ENCODE measurements at regions not wholly inside any gene's neighbourhood (a gene's known extent, or its start where the extent isn't known, plus 50 kb on each side); places are given as distances from the start of the nearest gene placed in this dataset.

- peak; percentile 27 for DNase-seq (ENCODE audit: low spot score)
These were observed 543.0 kb downstream of the SPRY1 start for GRCh38 chr4:123939621-123940020.

- DNase-seq (ENCODE audit: low spot score): no peak
These were observed 544.0 kb downstream of the SPRY1 start for GRCh38 chr4:123940604-123941003.

- no peak for DNase-seq (ENCODE audit: low spot score)
These were observed 544.7 kb downstream of the SPRY1 start for GRCh38 chr4:123941306-123941705.

DNA sequence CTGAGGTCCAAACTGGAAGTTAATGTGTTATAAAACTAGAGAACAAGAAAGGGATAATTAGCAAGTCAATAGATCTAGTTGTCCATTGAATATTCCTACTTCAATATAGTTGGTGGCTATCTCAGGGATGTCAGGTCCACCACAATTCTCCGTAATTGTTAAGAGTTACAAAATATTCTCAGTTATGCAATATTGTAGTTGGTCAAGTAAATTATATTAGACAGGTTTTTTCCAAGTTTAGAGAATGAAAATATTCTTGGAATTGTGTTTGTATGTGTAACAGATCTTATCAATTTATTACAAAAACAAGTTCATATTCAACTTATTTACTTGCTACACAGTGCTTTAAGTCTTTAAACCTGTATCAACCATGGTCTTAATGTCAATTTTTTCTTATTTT, 547.4 kb downstream of the SPRY1 start:
- DNase-seq (ENCODE audit: low spot score): no peak

DNA sequence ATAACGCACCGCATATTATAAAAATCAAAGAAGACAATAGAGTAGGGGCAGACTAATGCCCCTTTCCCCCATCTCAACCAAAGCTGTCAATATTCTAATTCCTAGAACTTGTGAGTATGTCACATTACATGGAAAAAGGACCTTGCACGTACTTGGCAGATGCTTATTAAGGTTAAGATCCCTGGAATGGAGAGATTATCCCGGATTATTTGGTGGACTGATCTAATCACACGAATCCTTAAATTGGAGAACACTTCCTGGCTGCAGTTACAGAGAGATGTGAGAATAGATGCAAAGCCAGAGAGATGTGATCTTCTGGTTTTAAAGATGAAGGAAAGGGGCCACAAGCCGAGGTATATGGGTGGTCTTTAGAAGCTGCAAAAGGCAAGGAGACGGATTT, 548.7 kb downstream of the SPRY1 start:
- DNase-seq (ENCODE audit: low spot score): no peak

GRCh38 chr4:123950530-123950929, 553.9 kb downstream of the SPRY1 start:
- DNase-seq (ENCODE audit: low spot score): no peak

GRCh38 chr4:123952530-123953274, 556.1 kb downstream of the SPRY1 start:
- no peak for DNase-seq (ENCODE audit: low spot score)

- no peak for DNase-seq (ENCODE audit: low spot score)
These were observed 557.0 kb downstream of the SPRY1 start for GRCh38 chr4:123953566-123953965.

- no peak for DNase-seq (ENCODE audit: low spot score)
These were observed 557.6 kb downstream of the SPRY1 start for GRCh38 chr4:123954220-123954619.

GRCh38 chr4:123955167-123955800, 558.7 kb downstream of the SPRY1 start:
- DNase-seq (ENCODE audit: low spot score): no peak

GRCh38 chr4:123956204-123956603, 559.6 kb downstream of the SPRY1 start:
- no peak for DNase-seq (ENCODE audit: low spot score)

DNA sequence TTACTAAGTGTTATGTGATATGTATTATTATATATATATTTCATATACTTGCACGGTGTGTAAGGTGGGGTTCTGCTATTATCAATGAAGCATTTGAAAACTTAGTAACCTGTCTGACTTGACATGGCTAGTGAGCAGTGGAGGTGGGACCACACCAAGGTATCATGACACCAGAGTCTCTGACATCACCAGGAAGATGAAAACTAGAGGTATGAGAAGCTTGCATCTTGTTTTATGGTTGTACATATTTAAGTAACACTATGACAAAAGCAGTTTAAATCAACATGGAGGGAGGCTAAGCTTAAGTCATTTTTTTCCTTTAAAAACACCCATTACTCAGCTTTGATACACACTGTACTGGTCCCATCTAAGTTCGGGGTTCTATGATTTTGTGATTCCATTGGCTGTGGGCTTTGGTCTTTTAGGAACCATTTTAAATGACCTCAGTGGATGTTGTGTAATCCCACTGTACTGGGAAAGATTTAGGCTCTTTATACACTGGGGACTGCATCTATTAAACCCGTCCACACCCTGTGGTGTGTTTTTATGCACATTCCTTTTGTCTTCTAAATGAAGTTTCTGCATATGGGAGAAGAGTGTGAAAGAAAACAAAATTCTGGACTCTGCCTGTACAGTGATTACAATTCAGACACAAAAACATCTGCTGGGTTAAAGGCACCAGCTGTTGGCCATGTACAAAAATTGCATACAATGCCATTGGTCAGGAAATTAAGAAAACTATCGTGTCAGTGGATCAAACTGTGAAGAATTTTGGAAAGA, 570.6 kb downstream of the SPRY1 start:
- no peak for DNase-seq (ENCODE audit: low spot score)

DNA sequence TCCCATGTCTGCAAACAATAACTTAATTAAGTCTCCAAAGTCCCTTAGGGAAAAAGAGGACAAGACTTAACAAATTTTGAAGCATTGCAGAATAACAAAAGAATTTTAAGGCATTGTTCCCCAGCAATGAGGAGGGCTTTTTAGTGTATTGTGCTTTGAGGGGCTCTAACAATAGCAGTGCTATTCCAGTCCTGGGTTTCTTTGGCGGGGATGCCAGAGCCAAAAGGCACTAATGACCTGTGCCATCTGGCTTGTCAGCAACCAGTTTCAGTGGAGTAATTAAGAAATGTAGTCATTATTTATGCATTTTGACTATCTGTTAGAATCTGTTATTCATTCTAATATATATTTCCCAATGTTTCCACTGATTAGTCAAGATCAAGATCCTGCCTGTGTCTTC, 575.4 kb downstream of the SPRY1 start:
- DNase-seq (ENCODE audit: low spot score): no peak

GRCh38 chr4:123974386-123975149, 578.0 kb downstream of the SPRY1 start:
- no peak for DNase-seq (ENCODE audit: low spot score)

- DNase-seq (ENCODE audit: low spot score): no peak
These were observed 579.7 kb downstream of the SPRY1 start for GRCh38 chr4:123976285-123976684.

- no peak for DNase-seq (ENCODE audit: low spot score)
These were observed 580.2 kb downstream of the SPRY1 start for GRCh38 chr4:123976819-123977218.

- DNase-seq (ENCODE audit: low spot score): no peak
These were observed 581.1 kb downstream of the SPRY1 start for GRCh38 chr4:123977641-123978081.

GRCh38 chr4:123978637-123979036, 582.0 kb downstream of the SPRY1 start:
- DNase-seq (ENCODE audit: low spot score): no peak

DNA sequence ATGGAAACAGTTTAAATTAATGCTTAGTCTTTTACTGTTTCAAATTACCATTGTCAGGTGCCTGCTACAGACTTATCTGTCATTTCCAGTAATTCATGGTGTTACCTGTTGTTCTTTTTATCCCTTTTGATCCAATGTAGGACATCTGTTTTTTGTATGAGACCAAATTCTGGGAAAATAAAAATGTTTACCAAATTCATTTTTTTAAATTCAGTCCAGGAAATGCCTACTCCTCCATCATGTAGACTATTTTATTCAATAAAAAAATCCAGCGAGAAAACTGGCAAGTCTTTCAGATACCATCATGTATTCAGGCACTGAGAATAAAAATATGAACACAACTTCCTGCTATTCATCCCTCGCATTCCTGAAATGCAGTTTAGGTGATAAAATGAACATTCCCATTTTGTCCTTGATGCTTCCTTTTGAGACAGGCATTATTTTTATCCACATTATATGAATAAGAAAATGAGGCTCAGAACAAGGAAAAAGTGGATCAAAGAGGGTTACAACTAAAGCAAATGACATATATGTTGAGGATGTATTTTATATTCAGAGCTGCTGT, 584.2 kb downstream of the SPRY1 start:
- DNase-seq (ENCODE audit: low spot score): no peak

DNA sequence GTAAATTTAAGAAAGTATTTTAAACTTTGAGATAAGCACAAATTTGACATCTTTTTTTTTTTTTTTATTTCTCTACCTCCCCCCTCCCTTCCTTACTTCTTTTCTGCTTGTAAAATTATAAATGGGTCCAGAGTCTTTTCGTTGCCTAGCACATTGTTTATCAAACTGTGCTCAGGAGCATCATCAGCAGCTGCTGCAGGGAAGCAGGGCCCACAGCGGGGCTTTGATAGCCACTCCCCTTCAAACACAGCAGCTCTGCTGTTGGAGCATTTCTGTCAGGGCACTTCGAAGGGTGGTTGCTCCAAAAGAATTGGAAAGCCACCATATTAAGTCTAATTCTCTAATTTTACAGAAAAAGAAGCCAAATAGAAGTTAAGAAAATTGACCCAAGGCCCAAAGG, 588.3 kb downstream of the SPRY1 start:
- DNase-seq (ENCODE audit: low spot score): no peak

DNA sequence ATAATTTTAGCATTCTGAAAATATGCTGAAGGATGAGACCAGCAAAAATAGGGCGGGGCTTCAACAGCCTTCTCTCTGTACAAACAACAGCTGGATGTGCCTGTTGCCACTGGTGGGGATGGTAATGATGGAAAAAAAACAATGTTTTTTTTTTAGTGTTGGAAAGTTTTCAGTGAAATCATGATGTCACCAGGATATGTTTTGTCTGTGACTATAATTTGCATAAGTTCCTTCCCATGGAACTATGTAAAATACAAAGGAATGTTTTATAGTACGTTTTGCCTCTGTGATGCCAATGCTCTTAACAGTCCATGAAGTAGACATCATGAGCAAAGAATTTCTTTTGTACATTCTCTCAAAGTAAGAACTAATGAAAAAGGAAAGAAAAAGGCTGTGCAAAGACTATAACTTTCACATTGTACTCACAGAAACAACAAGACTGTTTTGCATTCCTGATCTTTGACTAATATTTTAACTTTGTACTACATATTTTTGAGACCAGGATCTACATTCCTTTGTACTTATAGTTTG, 589.7 kb downstream of the SPRY1 start:
- no peak for DNase-seq (ENCODE audit: low spot score)

DNA sequence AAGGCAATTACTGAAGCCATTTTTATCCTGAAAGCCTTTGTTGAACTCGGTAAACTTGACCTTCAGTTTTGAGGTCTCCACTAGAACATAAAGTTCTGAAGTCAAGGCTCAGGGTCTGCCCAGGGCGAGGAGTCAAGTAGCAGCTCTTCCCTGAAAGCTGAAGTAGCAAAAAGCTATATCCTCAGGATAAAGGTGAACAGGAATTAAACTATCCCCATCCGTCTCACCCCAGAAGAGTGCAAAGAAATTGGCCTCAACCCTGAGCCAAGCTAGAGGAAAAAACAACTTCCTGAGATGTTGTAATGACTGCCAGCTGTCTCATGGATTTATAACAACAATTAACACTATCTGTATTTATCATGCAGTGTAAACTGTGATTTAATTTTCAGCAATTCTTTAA, 590.8 kb downstream of the SPRY1 start:
- no peak for DNase-seq (ENCODE audit: low spot score)
